HCT116 (cell line): ENCODE measurements at regions not wholly inside any gene's neighbourhood (a gene's known extent, or its start where the extent isn't known, plus 50 kb on each side); places are given as distances from the start of the nearest gene placed in this dataset.

Experiments
- ATAC-seq: fragments of 200-7000 bp; cut with Tn5 transposase; 2 replicates; pipeline ENCODE4 v1.9.1; 2020; ENCODE audit warnings: mild to moderate bottlenecking, moderate library complexity
- BruUV-seq: library from RNA; stranded (reverse); fragments of 400-500 nt; replicated peaks from 2 replicates; lab custom pipeline; 2021; lab: Mats Ljungman, UMichigan
- CTCF ChIA-PET: fragments of 300-600 bp; sonication (Branson Sonifier 250); formaldehyde crosslinking; loops from one replicate; lab custom pipeline; 2021; ENCODE audit warnings: antibody characterized with exemption; lab: Charles Lee
- POLR2A ChIA-PET: fragments of 300-600, 350-600 bp; sonication (Branson Sonifier 250); formaldehyde crosslinking; loops from one replicate; lab custom pipeline; 2021; ENCODE audit warnings: antibody characterized with exemption; lab: Charles Lee
- RAD21 ChIA-PET, 2 experiments: fragments of 300-600 bp; sonication (Branson Sonifier 250); formaldehyde crosslinking; loops; one replicate each; lab custom pipeline; 2023; ENCODE audit warnings: low total read pairs in 2 of 2; ENCODE audit not compliant: uncharacterized antibody in 2 of 2, unreplicated experiment in 2 of 2, low non-redundant PET in 1 of 2; lab: Charles Lee
- DNase-seq: peaks from one replicate; pipeline ENCODE4 v3.0.0-alpha.2; 2010; ENCODE audit warnings: low read depth, low spot score
- H2AFZ ChIP-seq: fragments of 200-600 bp; shearing (Covaris generic), sonication (generic); 2 replicates; pipeline ENCODE4 v1.6.1; 2017; ENCODE audit warnings: low read depth, mixed run types, mixed read lengths, antibody characterized with exemption, low read length; ENCODE audit not compliant: poor library complexity, severe bottlenecking
- H3K27ac ChIP-seq: 2 replicates; pipeline ENCODE4 v1.5.1; 2012; ENCODE audit warnings: low read depth, low read length
- H3K27me3 ChIP-seq: fragments of 200-600 bp; sonication (generic); 2 replicates; pipeline ENCODE4 v1.6.1; 2016; ENCODE audit warnings: mixed run types, low read length, mixed read lengths; ENCODE audit not compliant: insufficient read depth
- H3K36me3 ChIP-seq, 2 experiments: fragments of 200-500 bp in 1 of 2; fragments of 200-600 bp in 1 of 2; sonication (Bioruptor generic) in 1 of 2; sonication (generic) in 1 of 2; 2 replicates each; pipeline versions ENCODE4 v1.5.1 to v1.6.1; 2014 to 2016; ENCODE audit warnings: low read length in 2 of 2, inconsistent platforms in 1 of 2, mixed read lengths in 1 of 2, mixed run types in 1 of 2; ENCODE audit not compliant: insufficient read depth in 2 of 2, control insufficient read depth in 1 of 2
- H3K4me1 ChIP-seq, 2 experiments: fragments of 200-600 bp in 1 of 2; sonication (generic) in 1 of 2; 2 replicates each; pipeline versions ENCODE4 v1.5.1 to v1.6.1; 2012 to 2017; ENCODE audit warnings: low read length in 2 of 2, inconsistent platforms in 1 of 2, mild to moderate bottlenecking in 1 of 2, mixed read lengths in 1 of 2, mixed run types in 1 of 2, moderate library complexity in 1 of 2; ENCODE audit not compliant: insufficient read depth in 2 of 2, control insufficient read depth in 1 of 2
- H3K4me2 ChIP-seq: fragments of 200-600 bp; sonication (generic); 2 replicates; pipeline ENCODE4 v1.6.1; 2017; ENCODE audit warnings: mixed run types, low read length, mixed read lengths
- H3K4me3 ChIP-seq, 2 experiments: fragments of 200-600 bp in 1 of 2; sonication (generic) in 1 of 2; replicated peaks in 1 of 2; 2 replicates each; pipeline ENCODE4 v1.5.1; 2011 to 2016; ENCODE audit warnings: low read length in 2 of 2, control low read depth in 1 of 2, low read depth in 1 of 2, mild to moderate bottlenecking in 1 of 2, mixed read lengths in 1 of 2, mixed run types in 1 of 2
- H3K79me2 ChIP-seq: fragments of 200-600 bp; sonication (generic); 2 replicates; pipeline ENCODE4 v1.6.1; 2017; ENCODE audit warnings: mild to moderate bottlenecking, mixed run types, low read length, moderate library complexity, mixed read lengths; ENCODE audit not compliant: insufficient read depth
- H3K9ac ChIP-seq: fragments of 200-600 bp; sonication (generic); 2 replicates; pipeline ENCODE4 v1.6.1; 2016; ENCODE audit warnings: low read length, mixed read lengths
- H3K9me2 ChIP-seq: fragments of 200-600 bp; sonication (generic), shearing (Covaris generic); 2 replicates; pipeline ENCODE4 v1.6.1; 2017; ENCODE audit warnings: mixed run types, mild to moderate bottlenecking, moderate library complexity; ENCODE audit not compliant: insufficient read depth
- H3K9me3 ChIP-seq, 2 experiments: fragments of 200-500 bp in 1 of 2; fragments of 200-600 bp in 1 of 2; sonication (Bioruptor generic) in 1 of 2; sonication (generic) in 1 of 2; 2 replicates each; pipeline ENCODE4 v1.6.1; 2014 to 2017; ENCODE audit warnings: low read length in 2 of 2, mixed read lengths in 2 of 2, inconsistent platforms in 1 of 2, low read depth in 1 of 2, mild to moderate bottlenecking in 1 of 2, mixed run types in 1 of 2, moderate library complexity in 1 of 2; ENCODE audit not compliant: control insufficient read depth in 1 of 2, insufficient read depth in 1 of 2
- H4K20me1 ChIP-seq: fragments of 200-600 bp; sonication (generic), shearing (Covaris generic); 2 replicates; pipeline ENCODE4 v1.6.1; 2017; ENCODE audit warnings: mixed run types, mild to moderate bottlenecking, moderate library complexity; ENCODE audit not compliant: insufficient read depth
- ATF3 ChIP-seq: IDR thresholded peaks from 2 replicates; pipeline ENCODE4 v1.6.1; 2012
- EGR1 ChIP-seq: IDR thresholded peaks from 2 replicates; pipeline ENCODE4 v1.6.1; 2012; ENCODE audit warnings: low read depth
- ELF1 ChIP-seq: IDR thresholded peaks from 2 replicates; pipeline ENCODE4 v1.6.1; 2012; ENCODE audit warnings: low read depth, borderline replicate concordance
- EZH2phosphoT487 ChIP-seq: fragments of 200-600 bp; IDR thresholded peaks from 2 replicates; pipeline ENCODE4 v1.6.1; 2018; ENCODE audit warnings: antibody characterized with exemption, borderline replicate concordance
- JUND ChIP-seq: IDR thresholded peaks from 2 replicates; pipeline ENCODE4 v1.6.1; 2012
- RAD21 ChIP-seq: IDR thresholded peaks from 2 replicates; pipeline ENCODE4 v1.6.1; 2012; ENCODE audit warnings: low read depth, mild to moderate bottlenecking
- REST ChIP-seq: IDR thresholded peaks from 2 replicates; pipeline ENCODE4 v1.6.1; 2012; ENCODE audit warnings: low read depth
- SIN3A ChIP-seq: IDR thresholded peaks from 2 replicates; pipeline ENCODE4 v1.6.1; 2012; ENCODE audit warnings: low read depth
- SP1 ChIP-seq: IDR thresholded peaks from 2 replicates; pipeline ENCODE4 v1.6.1; 2012; ENCODE audit warnings: low read depth
- TCF7L2 ChIP-seq: IDR thresholded peaks from 2 replicates; pipeline ENCODE4 v1.7.0; 2011; ENCODE audit warnings: borderline replicate concordance, inconsistent platforms; ENCODE audit not compliant: insufficient read depth, insufficient read length; ENCODE audit errors: extremely low read depth
- YY1 ChIP-seq: IDR thresholded peaks from 2 replicates; pipeline ENCODE4 v1.6.1; 2011; ENCODE audit warnings: low read length, low read depth, moderate library complexity, mild to moderate bottlenecking; ENCODE audit not compliant: insufficient replicate concordance; ENCODE audit errors: extremely low read depth
- ZBTB33 ChIP-seq: IDR thresholded peaks from 2 replicates; pipeline ENCODE4 v1.6.1; 2011; ENCODE audit warnings: mild to moderate bottlenecking, low read length, moderate library complexity; ENCODE audit not compliant: insufficient replicate concordance; ENCODE audit errors: extremely low read depth
- ZFX ChIP-seq: fragments of 450-650 bp; IDR thresholded peaks from 2 replicates; pipeline ENCODE4 v1.6.1; 2017
- ZNF274 ChIP-seq: fragments of 200-500 bp; sonication (Bioruptor generic); IDR thresholded peaks from 2 replicates; pipeline ENCODE4 v1.6.1; 2014; ENCODE audit warnings: mild to moderate bottlenecking, low read depth, low read length, inconsistent platforms
- intact Hi-C: fragments of 100-400 bp; cut with micrococcal nuclease; formaldehyde crosslinking; loops from 2 replicates; pipeline ENCODE4 v1.10.0; 2022

- no TSS peak for BruUV-seq
- no peaks in the 10 kb centered on the region for H3K9me2 ChIP-seq
- H4K20me1 ChIP-seq = no peaks in the 10 kb centered on the region
- DNase-seq (no peak), ATAC-seq (no peak)
- no peak for TF ChIP-seq REST
- no peak for TF ChIP-seq ELF1
- TF ChIP-seq JUND = no peak
- no peak for TF ChIP-seq ZNF274
- no peak for TF ChIP-seq SIN3A
- no peak for TF ChIP-seq YY1
- TF ChIP-seq TCF7L2 = no peak
- TF ChIP-seq RAD21 = no peak
- TF ChIP-seq ATF3 = no peak
- no peak for TF ChIP-seq ZBTB33
- no peak for TF ChIP-seq EZH2phosphoT487
- no peak for TF ChIP-seq ZFX
- TF ChIP-seq SP1 = no peak
- TF ChIP-seq EGR1 = no peak
- H3K36me3 ChIP-seq = no peaks in the 10 kb centered on the region
- no peak overlapping the region for H3K4me3 ChIP-seq
- H3K9ac ChIP-seq = no peak overlapping the region
- ChIA-PET CTCF (no interaction called here), POLR2A (no interaction called here), RAD21 (no interaction called here)
- no peak overlapping the region for H3K4me2 ChIP-seq
- H3K27me3 ChIP-seq = no peaks in the 10 kb centered on the region
- no peak overlapping the region for H3K27ac ChIP-seq
- no peaks in the 10 kb centered on the region for H3K79me2 ChIP-seq
- intact Hi-C loops = no loop called here
- H3K4me1 ChIP-seq = no peaks in the 10 kb centered on the region
- H2AFZ ChIP-seq = no peak overlapping the region
- no peaks in the 10 kb centered on the region for H3K9me3 ChIP-seq
Observed at GRCh38 chr7:117979954-117980497, 106.8 kb upstream of the CTTNBP2 start.
